Endodermal cell (in vitro differentiated cells): ENCODE measurements at regions not wholly inside any gene's neighbourhood (a gene's known extent, or its start where the extent isn't known, plus 50 kb on each side); places are given as distances from the start of the nearest gene placed in this dataset.

Source experiments
- DNase-seq: peaks from one replicate; pipeline ENCODE4 v3.0.0-alpha.2; 2017
- H3K27ac ChIP-seq: 2 replicates; pipeline ENCODE4 v1.5.1; 2013; ENCODE audit warnings: mild to moderate bottlenecking, low read depth, low read length, moderate library complexity
- H3K27me3 ChIP-seq: 2 replicates; pipeline ENCODE4 v1.6.1; 2013; ENCODE audit warnings: mild to moderate bottlenecking, low read length, moderate library complexity; ENCODE audit not compliant: insufficient read depth, control insufficient read depth, poor library complexity, severe bottlenecking
- H3K36me3 ChIP-seq: 2 replicates; pipeline ENCODE4 v1.7.0; 2013; ENCODE audit warnings: mild to moderate bottlenecking, low read length, moderate library complexity; ENCODE audit not compliant: control insufficient read depth, insufficient read depth
- H3K4me1 ChIP-seq: one replicate; pipeline ENCODE4 v1.7.0; 2013; ENCODE audit warnings: low read length; ENCODE audit not compliant: control insufficient read depth, insufficient read depth
- H3K4me3 ChIP-seq: 2 replicates; pipeline ENCODE4 v1.5.1; 2013; ENCODE audit warnings: mild to moderate bottlenecking, low read length, moderate library complexity
- H3K9ac ChIP-seq: 2 replicates; pipeline ENCODE4 v1.6.1; 2013; ENCODE audit warnings: mild to moderate bottlenecking, low read length, moderate library complexity; ENCODE audit not compliant: poor library complexity, severe bottlenecking; ENCODE audit errors: extremely low read depth
- H3K9me3 ChIP-seq: 2 replicates; pipeline ENCODE4 v1.6.1; 2013; ENCODE audit warnings: mild to moderate bottlenecking, low read length, moderate library complexity; ENCODE audit not compliant: control insufficient read depth
- H3K27ac Mint-ChIP-seq: 2 replicates; pipeline ENCODE4 v1.8.0; 2020; ENCODE audit warnings: mixed read lengths
- H3K27me3 Mint-ChIP-seq: 2 replicates; pipeline ENCODE4 v1.8.0; 2021; ENCODE audit warnings: mild to moderate bottlenecking, mixed read lengths; ENCODE audit not compliant: insufficient read depth
- H3K36me3 Mint-ChIP-seq: 2 replicates; pipeline ENCODE4 v1.8.0; 2020; ENCODE audit warnings: low read depth, mixed read lengths
- H3K4me1 Mint-ChIP-seq: 2 replicates; pipeline ENCODE4 v1.8.0; 2020; ENCODE audit warnings: mixed read lengths
- H3K4me3 Mint-ChIP-seq: 2 replicates; pipeline ENCODE4 v1.8.0; 2020; ENCODE audit warnings: mild to moderate bottlenecking, moderate library complexity, mixed read lengths
- H3K9me3 Mint-ChIP-seq: 2 replicates; pipeline ENCODE4 v1.8.0; 2020; ENCODE audit warnings: mild to moderate bottlenecking, mixed read lengths
- CTCF ChIP-seq: fragments of 200-600 bp; sonication (generic); conservative IDR thresholded peaks from 2 replicates; pipeline ENCODE4 v1.5.0; 2021; ENCODE audit warnings: antibody characterized with exemption, mild to moderate bottlenecking
- WGBS, 2 experiments: methylation state at CpG; one replicate each; pipeline versions ENCODE4 v1.1.5 to v1.1.7; 2013; ENCODE audit warnings: missing lambda C conversion rate in 2 of 2, mixed read lengths in 1 of 2; ENCODE audit not compliant: insufficient coverage in 1 of 2, insufficient read length in 1 of 2; 5-methylcytosine and 5-hydroxymethylcytosine counted together

GRCh38 chr3:94612631-94613030 lies 549.8 kb downstream of the NSUN3 start:
- Histone ChIP-seq H3K27me3 (no peaks in the 10 kb centered on the region), H3K4me1 (no peaks in the 10 kb centered on the region), H3K27ac (no peak overlapping the region), H3K9me3 (no peaks in the 10 kb centered on the region), H3K9ac (no peak overlapping the region), H3K36me3 (no peaks in the 10 kb centered on the region), H3K4me3 (no peak overlapping the region)
- no peaks in the 10 kb centered on the region for H3K27me3 Mint-ChIP-seq
- no peak for TF ChIP-seq CTCF
- no peak for DNase-seq
- H3K4me3 Mint-ChIP-seq: no peak overlapping the region
- peaks cover 1% of the 10 kb centered on the region for H3K4me1 Mint-ChIP-seq
- no peaks in the 10 kb centered on the region for H3K9me3 Mint-ChIP-seq
- no peak overlapping the region for H3K27ac Mint-ChIP-seq
- H3K36me3 Mint-ChIP-seq: no peaks in the 10 kb centered on the region
- 95% methylated on average over 1 of the region's 1 CpG; no CpG with 5 or more reads in 1 of the 2 experiments for WGBS, 2 experiments

GRCh38 chr3:94614192-94614591 lies 551.3 kb downstream of the NSUN3 start:
- H3K27me3 Mint-ChIP-seq: no peaks in the 10 kb centered on the region
- no peak overlapping the region for H3K4me3 ChIP-seq
- peaks cover 1% of the 10 kb centered on the region for H3K4me1 Mint-ChIP-seq
- no peaks in the 10 kb centered on the region for H3K4me1 ChIP-seq
- no peaks in the 10 kb centered on the region for H3K27me3 ChIP-seq
- H3K36me3 Mint-ChIP-seq: no peaks in the 10 kb centered on the region
- H3K9me3 ChIP-seq: no peaks in the 10 kb centered on the region
- no peak for DNase-seq
- no peak for TF ChIP-seq CTCF
- no peak overlapping the region for H3K4me3 Mint-ChIP-seq
- no peaks in the 10 kb centered on the region for H3K36me3 ChIP-seq
- WGBS, 2 experiments: 72 to 75% methylated on average over 4 of the region's 4 CpGs
- no peak overlapping the region for H3K27ac ChIP-seq
- H3K9ac ChIP-seq: no peak overlapping the region
- H3K27ac Mint-ChIP-seq: no peak overlapping the region
- H3K9me3 Mint-ChIP-seq: no peaks in the 10 kb centered on the region

- Histone ChIP-seq H3K9me3 (no peaks in the 10 kb centered on the region), H3K27ac (no peak overlapping the region), H3K27me3 (no peaks in the 10 kb centered on the region), H3K4me3 (no peak overlapping the region), H3K4me1 (no peaks in the 10 kb centered on the region), H3K9ac (no peak overlapping the region), H3K36me3 (no peaks in the 10 kb centered on the region)
- 89% methylated on average over 2 of the region's 2 CpGs; no CpG with 5 or more reads in 1 of the 2 experiments for WGBS, 2 experiments
- H3K36me3 Mint-ChIP-seq: no peaks in the 10 kb centered on the region
- H3K27ac Mint-ChIP-seq: no peak overlapping the region
- peaks cover 1% of the 10 kb centered on the region for H3K4me1 Mint-ChIP-seq
- no peaks in the 10 kb centered on the region for H3K9me3 Mint-ChIP-seq
- no peak for DNase-seq
- H3K27me3 Mint-ChIP-seq: no peaks in the 10 kb centered on the region
- TF ChIP-seq CTCF: no peak
- H3K4me3 Mint-ChIP-seq: no peak overlapping the region
Observed at GRCh38 chr3:94615275-94616065, 552.6 kb downstream of the NSUN3 start.
